H1 (cell line): ENCODE measurements at regions not wholly inside any gene's neighbourhood (a gene's known extent, or its start where the extent isn't known, plus 50 kb on each side); places are given as distances from the start of the nearest gene placed in this dataset.

ENCODE experiments used
- CBX8 ChIP-seq: fragments of 300-800, 300-1000 bp; sonication (generic); IDR thresholded peaks from 2 replicates; pipeline ENCODE4 v1.7.1; 2016; ENCODE audit warnings: low read depth, low read length, borderline replicate concordance
- CHD2 ChIP-seq: IDR thresholded peaks from 2 replicates; pipeline ENCODE4 v1.6.1; 2012; ENCODE audit warnings: low read length, improper control_type of control experiment
- E2F6 ChIP-seq: IDR thresholded peaks from 2 replicates; pipeline ENCODE4 v1.6.1; 2012; ENCODE audit warnings: inconsistent platforms
- SIN3A ChIP-seq, 2 experiments: IDR thresholded peaks in 1 of 2; conservative IDR thresholded peaks in 1 of 2; 2 replicates each; pipeline ENCODE4 v1.6.1; 2011 to 2012; ENCODE audit warnings: low read length in 2 of 2, improper control_type of control experiment in 1 of 2, low read depth in 1 of 2, mild to moderate bottlenecking in 1 of 2
- SP1 ChIP-seq: IDR thresholded peaks from 2 replicates; pipeline ENCODE4 v1.6.1; 2011; ENCODE audit warnings: low read depth, low read length

DNA sequence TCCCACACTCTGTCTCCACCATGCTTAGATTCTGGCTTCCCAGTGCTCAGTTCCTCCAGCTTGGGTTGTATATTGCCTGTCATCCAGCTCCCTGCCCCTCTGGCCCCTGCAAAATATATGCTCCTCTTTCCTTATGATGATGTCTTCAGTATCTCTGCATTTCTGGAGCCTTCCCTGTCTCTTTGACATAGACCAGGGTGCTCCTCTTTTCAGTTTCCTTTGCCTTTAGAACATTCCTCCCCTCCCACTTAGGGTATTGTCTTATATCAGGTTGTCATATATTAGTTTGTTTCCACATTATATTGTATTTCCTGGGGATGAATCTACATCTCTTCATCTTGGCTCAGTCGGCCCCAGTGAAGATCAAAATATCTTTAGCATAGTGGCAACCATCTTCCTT, 526.4 kb downstream of the MID1IP1 start (continued):
- no peak for TF ChIP-seq SIN3A (conservative IDR thresholded peaks at IDR 0.05 in 1 of 2, IDR thresholded peaks at IDR 0.05 in 1 of 2; ENCODE audit: low read depth in 1 of 2, low read length in 2 of 2)
- no peak for TF ChIP-seq SP1
- no peak for TF ChIP-seq CHD2
- no peak for TF ChIP-seq CBX8
- TF ChIP-seq E2F6 = no peak
